ENCODE measurements at regions not wholly inside any gene's neighbourhood (a gene's known extent, or its start where the extent isn't known, plus 50 kb on each side); places are given as distances from the start of the nearest gene placed in this dataset.

DNA sequence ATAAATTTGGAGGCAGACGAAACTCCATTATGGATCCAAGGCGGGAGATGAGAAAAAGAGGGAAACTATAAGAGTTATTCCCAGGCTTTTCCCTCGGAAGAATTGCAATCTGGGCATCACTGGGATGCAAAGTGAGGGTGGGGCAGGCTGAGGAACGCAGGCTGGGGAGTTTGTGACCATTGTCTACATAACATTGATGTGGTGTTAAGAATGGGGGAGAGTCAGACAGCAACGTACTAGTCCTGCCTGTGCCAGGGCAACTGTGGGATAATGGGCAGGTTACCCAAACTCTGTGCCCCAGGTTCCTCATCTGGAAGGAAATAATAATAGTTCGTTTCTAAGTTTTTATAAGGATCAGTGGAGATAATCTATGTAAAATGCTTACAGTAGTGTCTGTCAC, 84.4 kb upstream of the SIX2 start:
- no peak overlapping the region for H3K9ac ChIP-seq (ENCODE audit: low read depth in 2 of 2, low read length in 2 of 2)
- H3K27ac ChIP-seq, result no peak overlapping the region
- DNase-seq, result no peak
- no peaks in the 10 kb centered on the region for H3K27me3 ChIP-seq
- no peak overlapping the region for H3K4me3 ChIP-seq
- H3K4me1 ChIP-seq, result no peaks in the 10 kb centered on the region
- intact Hi-C loops (cut with DNase I), result no loop called here
- TF ChIP-seq CTCF (IDR thresholded peaks at IDR 0.05), result no peak
- no peaks in the 10 kb centered on the region for H3K36me3 ChIP-seq
- H3K9me3 ChIP-seq, result no peaks in the 10 kb centered on the region

DNA sequence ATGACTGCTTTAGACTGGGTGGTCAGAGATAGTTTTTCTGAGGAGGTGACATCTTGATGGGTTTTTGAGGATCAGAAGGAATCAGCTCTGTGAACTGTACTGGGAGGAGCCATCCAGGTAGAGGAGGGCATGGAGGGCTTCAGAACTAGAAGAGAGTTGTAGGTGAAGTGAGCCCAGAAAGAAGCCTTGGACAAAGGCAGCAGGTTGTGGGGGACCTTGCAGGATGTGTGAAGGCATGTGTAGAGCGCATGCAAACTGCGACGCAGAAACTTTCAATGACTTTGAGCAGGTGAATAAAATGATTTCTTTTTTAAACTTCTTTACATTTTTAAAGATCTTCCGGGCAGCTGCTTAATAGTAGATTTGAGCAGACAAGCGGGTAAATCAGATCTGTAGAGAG, 83.9 kb upstream of the SIX2 start:
- Histone ChIP-seq H3K27ac (no peak overlapping the region), H3K27me3 (no peaks in the 10 kb centered on the region), H3K4me3 (no peak overlapping the region), H3K4me1 (no peaks in the 10 kb centered on the region), H3K36me3 (no peaks in the 10 kb centered on the region), H3K9me3 (no peaks in the 10 kb centered on the region), H3K9ac (ENCODE audit: low read depth in 2 of 2, low read length in 2 of 2) (no peak overlapping the region)
- DNase-seq, result no peak
- no peak for TF ChIP-seq CTCF (IDR thresholded peaks at IDR 0.05)
- intact Hi-C loops (cut with DNase I), result no loop called here

- intact Hi-C loops (cut with DNase I), result no loop called here
- H3K9me3 ChIP-seq, result no peaks in the 10 kb centered on the region
- H3K27ac ChIP-seq, result no peak overlapping the region
- H3K4me3 ChIP-seq, result no peak overlapping the region
- no peaks in the 10 kb centered on the region for H3K36me3 ChIP-seq
- H3K27me3 ChIP-seq, result no peaks in the 10 kb centered on the region
- no peaks in the 10 kb centered on the region for H3K4me1 ChIP-seq
- H3K9ac ChIP-seq (ENCODE audit: low read depth in 2 of 2, low read length in 2 of 2), result no peak overlapping the region
- no peak for DNase-seq
- TF ChIP-seq CTCF (IDR thresholded peaks at IDR 0.05), result no peak
Observed at GRCh38 chr2:45089554-45090261, 80.5 kb upstream of the SIX2 start.

- Histone ChIP-seq H3K4me3 (no peak overlapping the region), H3K9me3 (no peaks in the 10 kb centered on the region), H3K27ac (no peak overlapping the region), H3K36me3 (no peaks in the 10 kb centered on the region), H3K27me3 (no peaks in the 10 kb centered on the region), H3K4me1 (no peaks in the 10 kb centered on the region), H3K9ac (ENCODE audit: low read depth in 2 of 2, low read length in 2 of 2) (no peak overlapping the region)
- intact Hi-C loops (cut with DNase I), result no loop called here
- no peak for TF ChIP-seq CTCF (IDR thresholded peaks at IDR 0.05)
- DNase-seq, result no peak
Observed at GRCh38 chr2:45085487-45085886, 76.2 kb upstream of the SIX2 start.

DNA sequence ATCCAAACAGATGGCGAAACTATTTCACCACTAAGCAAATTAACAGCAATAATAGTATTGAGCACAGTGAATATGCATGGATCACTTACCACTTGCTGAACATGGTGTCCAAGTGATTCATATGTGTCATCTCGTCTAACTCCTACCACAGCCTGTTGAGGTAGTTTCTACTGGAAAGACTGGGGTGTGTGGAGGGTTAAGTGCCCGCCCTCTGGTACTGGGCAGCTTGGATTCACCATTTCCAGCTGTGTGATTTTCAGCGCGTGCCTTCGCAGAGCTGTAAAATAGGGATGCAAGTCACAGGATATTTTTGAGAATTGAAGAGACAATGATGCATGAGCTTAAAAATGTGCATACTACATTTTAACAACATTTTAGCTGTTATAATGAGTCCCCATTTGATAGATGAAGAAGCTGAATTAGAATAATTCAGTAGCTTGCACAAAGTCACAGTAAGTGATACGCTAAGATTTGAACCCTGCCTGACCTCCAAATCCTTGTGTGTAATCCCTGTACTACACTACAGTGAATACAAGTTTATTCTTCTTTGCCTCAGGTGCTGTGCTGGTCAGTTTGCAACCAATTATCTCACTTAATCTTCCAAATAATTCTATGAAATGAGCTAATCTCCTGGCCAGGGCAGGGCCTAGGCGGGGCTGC, 75.2 kb upstream of the SIX2 start:
- intact Hi-C loops (cut with DNase I), result no loop called here
- H3K4me3 ChIP-seq, result no peak overlapping the region
- H3K27ac ChIP-seq, result no peak overlapping the region
- no peak overlapping the region for H3K9ac ChIP-seq (ENCODE audit: low read depth in 2 of 2, low read length in 2 of 2)
- H3K9me3 ChIP-seq, result no peaks in the 10 kb centered on the region
- no peak for DNase-seq
- TF ChIP-seq CTCF (IDR thresholded peaks at IDR 0.05), result no peak
- H3K27me3 ChIP-seq, result no peaks in the 10 kb centered on the region
- H3K4me1 ChIP-seq, result no peaks in the 10 kb centered on the region
- H3K36me3 ChIP-seq, result no peaks in the 10 kb centered on the region

Data from colonic mucosa (tissue), 4 donors.